ENCODE measurements at regions not wholly inside any gene's neighbourhood (a gene's known extent, or its start where the extent isn't known, plus 50 kb on each side); places are given as distances from the start of the nearest gene placed in this dataset.

DNA sequence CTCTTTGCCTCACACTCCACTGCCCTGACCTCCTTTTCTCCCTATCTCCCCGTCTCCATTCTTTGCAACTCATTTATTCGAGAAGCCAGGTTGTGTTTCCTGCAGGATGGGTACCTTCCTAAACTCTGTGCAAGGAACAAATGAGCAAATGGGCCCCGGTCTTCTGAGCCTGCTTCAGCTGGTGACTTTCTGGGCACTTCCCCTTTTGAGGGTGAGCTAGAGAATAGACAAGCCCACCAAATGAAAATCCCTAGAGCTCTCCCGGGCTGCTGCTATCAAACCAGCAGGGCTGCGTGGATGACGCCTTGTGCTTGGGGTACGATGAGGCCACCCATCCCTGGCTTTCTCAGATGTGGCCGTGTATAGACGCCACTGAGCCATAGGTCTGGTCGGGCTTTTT lies 91.0 kb upstream of the FOXA2 start:
- H3K4me3 ChIP-seq (ENCODE audit: control insufficient read depth in 1 of 7, extremely low read depth in 1 of 7, insufficient read depth in 4 of 7, low read depth in 2 of 7, low read length in 6 of 7) = no peak overlapping the region
- WGBS (ENCODE audit: insufficient coverage) = 36% methylated on average over 5 of the region's 10 CpGs
- H3K36me3 ChIP-seq (ENCODE audit: control insufficient read depth in 4 of 4, insufficient read depth in 4 of 4, low read length in 3 of 4) = no peaks in the 10 kb centered on the region
- ChIA-PET CTCF (interaction anchor here (0.7 to 1.9 kb wide), 4 partner anchors 9 to 341 kb away, joined by 3 to 10 read pairs (median 4); no protein-coding TSS in a partner anchor), POLR2A (interaction anchor here (0.6 kb wide), 1 partner anchor 9 kb away, joined by 3 read pairs; no protein-coding TSS in a partner anchor)
- H3K9me3 ChIP-seq (ENCODE audit: control extremely low read depth in 1 of 5, control insufficient read depth in 4 of 5, insufficient read depth in 2 of 5, low read depth in 1 of 5, low read length in 4 of 5) = peaks cover 0 to 13% (median 3%) of the 10 kb centered on the region in 5 experiments
- H3K27ac ChIP-seq (ENCODE audit: insufficient read depth in 1 of 2, low read depth in 1 of 2, low read length in 2 of 2, poor library complexity in 1 of 2, severe bottlenecking in 2 of 2) = no peak overlapping the region
- H3K4me1 ChIP-seq (ENCODE audit: control extremely low read depth in 1 of 4, control insufficient read depth in 4 of 4, insufficient read depth in 4 of 4, low read length in 3 of 4) = peaks cover 0 to 2% (median 0%) of the 10 kb centered on the region in 4 experiments
- H3K27me3 ChIP-seq (replicated peaks in 2 of 5; ENCODE audit: control insufficient read depth in 4 of 5, insufficient read depth in 5 of 5, low read length in 4 of 5) = peaks cover 0 to 7% (median 0%) of the 10 kb centered on the region in 5 experiments
- peak in 2 of 3 donors; percentile 56 to 70 for DNase-seq

DNA sequence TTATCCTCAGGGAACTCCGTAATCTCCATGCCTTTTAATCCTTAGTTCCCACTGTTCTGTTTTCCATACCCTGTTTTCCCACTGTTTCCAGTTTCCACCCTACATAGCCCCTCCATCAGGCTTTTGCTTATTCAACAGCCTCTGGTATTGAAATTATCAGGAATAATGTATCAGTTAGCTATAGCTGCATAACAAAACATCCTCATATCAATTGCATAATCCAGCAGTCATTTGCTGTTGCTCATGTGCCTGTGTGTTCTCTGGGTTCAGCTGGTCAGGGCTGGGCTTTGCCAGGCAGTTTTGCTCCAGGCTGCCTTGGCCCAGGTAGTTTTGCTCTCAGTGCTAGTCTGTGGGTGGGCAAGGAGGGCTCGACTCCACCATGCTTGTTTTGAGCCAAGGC lies 94.3 kb upstream of the FOXA2 start:
- ChIA-PET CTCF (interaction anchor here (6.6 to 10.3 kb wide), 2 partner anchors 339 to 345 kb away, joined by 47 to 98 read pairs; no protein-coding TSS in a partner anchor), POLR2A (no interaction called here)
- Histone ChIP-seq H3K9me3 (ENCODE audit: control extremely low read depth in 1 of 5, control insufficient read depth in 4 of 5, insufficient read depth in 2 of 5, low read depth in 1 of 5, low read length in 4 of 5) (peaks cover 0 to 6% (median 0%) of the 10 kb centered on the region in 5 experiments), H3K27ac (ENCODE audit: insufficient read depth in 1 of 2, low read depth in 1 of 2, low read length in 2 of 2, poor library complexity in 1 of 2, severe bottlenecking in 2 of 2) (no peak overlapping the region), H3K4me3 (ENCODE audit: control insufficient read depth in 1 of 7, extremely low read depth in 1 of 7, insufficient read depth in 4 of 7, low read depth in 2 of 7, low read length in 6 of 7) (no peak overlapping the region), H3K36me3 (ENCODE audit: control insufficient read depth in 4 of 4, insufficient read depth in 4 of 4, low read length in 3 of 4) (no peaks in the 10 kb centered on the region), H3K4me1 (ENCODE audit: control extremely low read depth in 1 of 4, control insufficient read depth in 4 of 4, insufficient read depth in 4 of 4, low read length in 3 of 4) (peaks cover 0 to 2% (median 0%) of the 10 kb centered on the region in 4 experiments), H3K27me3 (replicated peaks in 2 of 5; ENCODE audit: control insufficient read depth in 4 of 5, insufficient read depth in 5 of 5, low read length in 4 of 5) (peaks cover 0 to 5% (median 0%) of the 10 kb centered on the region in 5 experiments)
- no peak for DNase-seq
- WGBS (ENCODE audit: insufficient coverage) = 83% methylated on average over 2 of the region's 2 CpGs

DNA sequence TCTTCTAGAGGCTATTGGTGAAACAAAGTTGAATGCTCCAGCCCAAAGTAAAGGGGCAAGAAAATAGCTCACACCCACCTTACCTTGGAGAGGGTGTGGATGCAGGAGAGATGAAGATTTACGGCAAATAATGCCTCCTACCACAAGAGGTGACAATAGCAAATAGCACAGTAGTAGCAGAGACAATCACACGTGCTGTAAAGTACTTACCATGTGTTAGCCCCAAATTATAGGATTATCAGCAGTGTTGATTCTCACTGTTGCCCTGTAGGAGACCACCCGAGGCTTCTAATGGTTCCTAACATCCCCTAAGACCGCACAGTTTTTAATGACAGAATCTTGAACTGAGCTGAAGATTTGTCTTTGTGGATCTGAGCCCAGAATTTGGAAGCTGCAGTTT lies 94.8 kb upstream of the FOXA2 start:
- Histone ChIP-seq H3K4me3 (ENCODE audit: control insufficient read depth in 1 of 7, extremely low read depth in 1 of 7, insufficient read depth in 4 of 7, low read depth in 2 of 7, low read length in 6 of 7) (no peak overlapping the region), H3K4me1 (ENCODE audit: control extremely low read depth in 1 of 4, control insufficient read depth in 4 of 4, insufficient read depth in 4 of 4, low read length in 3 of 4) (peaks cover 0 to 4% (median under 1%) of the 10 kb centered on the region in 4 experiments), H3K27me3 (replicated peaks in 2 of 5; ENCODE audit: control insufficient read depth in 4 of 5, insufficient read depth in 5 of 5, low read length in 4 of 5) (peaks cover 0 to 3% (median 0%) of the 10 kb centered on the region in 5 experiments), H3K9me3 (ENCODE audit: control extremely low read depth in 1 of 5, control insufficient read depth in 4 of 5, insufficient read depth in 2 of 5, low read depth in 1 of 5, low read length in 4 of 5) (peaks cover 0 to 6% (median 0%) of the 10 kb centered on the region in 5 experiments), H3K27ac (ENCODE audit: insufficient read depth in 1 of 2, low read depth in 1 of 2, low read length in 2 of 2, poor library complexity in 1 of 2, severe bottlenecking in 2 of 2) (no peak overlapping the region), H3K36me3 (ENCODE audit: control insufficient read depth in 4 of 4, insufficient read depth in 4 of 4, low read length in 3 of 4) (no peaks in the 10 kb centered on the region)
- no peak for DNase-seq
- POLR2A ChIA-PET = no interaction called here
- CTCF ChIA-PET = interaction anchor here (6.6 to 10.3 kb wide), 2 partner anchors 339 to 346 kb away, joined by 47 to 98 read pairs; no protein-coding TSS in a partner anchor
- 92% methylated on average over 3 of the region's 4 CpGs for WGBS (ENCODE audit: insufficient coverage)

- ChIA-PET CTCF (interaction anchor here (0.8 to 10.3 kb wide), 3 partner anchors 335 to 347 kb away, joined by 3 to 98 read pairs (median 47); no protein-coding TSS in a partner anchor), POLR2A (no interaction called here)
- Histone ChIP-seq H3K4me1 (ENCODE audit: control extremely low read depth in 1 of 4, control insufficient read depth in 4 of 4, insufficient read depth in 4 of 4, low read length in 3 of 4) (peaks cover 0 to 13% (median 8%) of the 10 kb centered on the region in 4 experiments), H3K4me3 (ENCODE audit: control insufficient read depth in 1 of 7, extremely low read depth in 1 of 7, insufficient read depth in 4 of 7, low read depth in 2 of 7, low read length in 6 of 7) (no peak overlapping the region), H3K27ac (ENCODE audit: insufficient read depth in 1 of 2, low read depth in 1 of 2, low read length in 2 of 2, poor library complexity in 1 of 2, severe bottlenecking in 2 of 2) (no peak overlapping the region), H3K9me3 (ENCODE audit: control extremely low read depth in 1 of 5, control insufficient read depth in 4 of 5, insufficient read depth in 2 of 5, low read depth in 1 of 5, low read length in 4 of 5) (peaks cover 0 to 6% (median 0%) of the 10 kb centered on the region in 5 experiments), H3K27me3 (replicated peaks in 2 of 5; ENCODE audit: control insufficient read depth in 4 of 5, insufficient read depth in 5 of 5, low read length in 4 of 5) (peaks cover 0 to 3% (median 0%) of the 10 kb centered on the region in 5 experiments), H3K36me3 (ENCODE audit: control insufficient read depth in 4 of 4, insufficient read depth in 4 of 4, low read length in 3 of 4) (no peaks in the 10 kb centered on the region)
- no peak for DNase-seq
- WGBS (ENCODE audit: insufficient coverage) = 97% methylated on average over 4 of the region's 9 CpGs
Observed at GRCh38 chr20:22680031-22680740, 95.8 kb upstream of the FOXA2 start.

DNA sequence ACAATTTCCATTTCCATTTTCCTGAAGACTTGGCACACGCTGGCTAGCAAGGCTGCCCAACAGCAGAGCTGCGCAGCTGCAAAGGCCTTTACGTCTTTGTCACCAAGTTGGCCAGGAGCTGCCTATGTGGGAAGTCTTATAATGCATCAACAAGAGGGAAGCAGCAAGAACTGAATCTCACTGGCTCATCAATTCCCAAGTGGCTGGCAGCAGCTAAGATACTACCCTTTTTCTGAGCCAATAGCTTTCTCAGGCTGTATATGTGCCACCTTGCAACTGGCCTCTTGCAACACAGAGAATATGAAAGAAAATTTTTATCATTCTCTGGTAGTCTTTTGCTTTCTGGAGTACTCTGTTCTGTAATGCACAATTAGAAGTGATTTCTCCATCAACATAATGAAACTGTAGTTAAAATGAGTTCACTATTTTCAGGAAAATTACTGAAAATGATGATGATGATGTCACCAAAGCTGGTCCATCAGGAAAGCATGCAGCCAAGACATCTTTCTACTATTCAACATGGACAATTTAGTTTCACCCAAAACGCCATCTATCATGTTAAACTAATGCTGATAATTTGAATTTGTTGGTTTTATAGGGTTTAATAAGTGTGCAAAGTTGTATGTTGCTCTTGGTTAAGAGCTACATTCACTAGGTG lies 97.3 kb upstream of the FOXA2 start:
- no peak for DNase-seq
- Histone ChIP-seq H3K27ac (ENCODE audit: insufficient read depth in 1 of 2, low read depth in 1 of 2, low read length in 2 of 2, poor library complexity in 1 of 2, severe bottlenecking in 2 of 2) (no peak overlapping the region), H3K4me1 (ENCODE audit: control extremely low read depth in 1 of 4, control insufficient read depth in 4 of 4, insufficient read depth in 4 of 4, low read length in 3 of 4) (peaks cover 0 to 16% (median 10%) of the 10 kb centered on the region in 4 experiments), H3K36me3 (ENCODE audit: control insufficient read depth in 4 of 4, insufficient read depth in 4 of 4, low read length in 3 of 4) (no peaks in the 10 kb centered on the region), H3K4me3 (ENCODE audit: control insufficient read depth in 1 of 7, extremely low read depth in 1 of 7, insufficient read depth in 4 of 7, low read depth in 2 of 7, low read length in 6 of 7) (no peak overlapping the region), H3K27me3 (replicated peaks in 2 of 5; ENCODE audit: control insufficient read depth in 4 of 5, insufficient read depth in 5 of 5, low read length in 4 of 5) (no peaks in the 10 kb centered on the region), H3K9me3 (ENCODE audit: control extremely low read depth in 1 of 5, control insufficient read depth in 4 of 5, insufficient read depth in 2 of 5, low read depth in 1 of 5, low read length in 4 of 5) (peaks cover 0 to 6% (median 0%) of the 10 kb centered on the region in 5 experiments)
- WGBS (ENCODE audit: insufficient coverage) = 68% methylated on average over 3 of the region's 4 CpGs
- POLR2A ChIA-PET = no interaction called here
- CTCF ChIA-PET = interaction anchor here (0.7 to 10.3 kb wide), 5 partner anchors 329 to 668 kb away, joined by 3 to 98 read pairs (median 3); partner anchors contain the start of gene NXT1

GRCh38 chr20:22682381-22682780 lies 98.0 kb upstream of the FOXA2 start:
- WGBS (ENCODE audit: insufficient coverage) = 89% methylated on average over 3 of the region's 6 CpGs
- H3K27ac ChIP-seq (ENCODE audit: insufficient read depth in 1 of 2, low read depth in 1 of 2, low read length in 2 of 2, poor library complexity in 1 of 2, severe bottlenecking in 2 of 2) = no peak overlapping the region
- CTCF ChIA-PET = interaction anchor here (1.0 to 10.3 kb wide), 4 partner anchors 329 to 668 kb away, joined by 3 to 98 read pairs (median 25); partner anchors contain the start of gene NXT1
- no peak for DNase-seq
- no peak overlapping the region for H3K4me3 ChIP-seq (ENCODE audit: control insufficient read depth in 1 of 7, extremely low read depth in 1 of 7, insufficient read depth in 4 of 7, low read depth in 2 of 7, low read length in 6 of 7)
- peaks cover 0 to 6% (median 0%) of the 10 kb centered on the region in 5 experiments for H3K9me3 ChIP-seq (ENCODE audit: control extremely low read depth in 1 of 5, control insufficient read depth in 4 of 5, insufficient read depth in 2 of 5, low read depth in 1 of 5, low read length in 4 of 5)
- H3K36me3 ChIP-seq (ENCODE audit: control insufficient read depth in 4 of 4, insufficient read depth in 4 of 4, low read length in 3 of 4) = no peaks in the 10 kb centered on the region
- POLR2A ChIA-PET = no interaction called here
- H3K27me3 ChIP-seq (replicated peaks in 2 of 5; ENCODE audit: control insufficient read depth in 4 of 5, insufficient read depth in 5 of 5, low read length in 4 of 5) = no peaks in the 10 kb centered on the region
- peaks cover 0 to 16% (median 10%) of the 10 kb centered on the region in 4 experiments for H3K4me1 ChIP-seq (ENCODE audit: control extremely low read depth in 1 of 4, control insufficient read depth in 4 of 4, insufficient read depth in 4 of 4, low read length in 3 of 4)

All from common myeloid progenitor, CD34-positive (primary cell).